Femur (tissue), 1 donor: ENCODE measurements at regions not wholly inside any gene's neighbourhood (a gene's known extent, or its start where the extent isn't known, plus 50 kb on each side); places are given as distances from the start of the nearest gene placed in this dataset.

Experiments
- DNase-seq: peaks from one replicate; pipeline ENCODE4 v3.0.0-alpha.2; 2017

GRCh38 chrX:109934434-109934833 lies 68.5 kb upstream of the TMEM164 start:
- DNase-seq: no peak

DNA sequence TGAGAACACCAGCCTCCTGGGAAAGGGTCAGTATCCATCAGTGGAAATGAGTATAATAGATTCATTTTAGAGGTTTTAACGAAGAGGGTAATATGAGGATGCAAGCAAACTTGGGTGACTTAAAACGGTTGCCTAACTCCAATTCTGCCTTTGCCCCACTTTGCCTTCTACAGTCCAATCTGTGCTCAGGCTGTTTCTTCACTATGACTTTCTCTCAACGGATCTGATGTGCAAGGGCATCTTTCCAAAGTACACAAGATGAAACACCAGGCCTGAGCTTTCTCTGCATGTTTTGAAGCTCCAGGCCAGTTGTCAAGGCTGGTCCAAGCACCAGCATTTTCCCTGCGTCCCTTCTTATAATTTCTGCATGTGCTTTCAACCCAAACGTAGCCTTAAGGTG lies 68.0 kb upstream of the TMEM164 start:
- no peak for DNase-seq

DNA sequence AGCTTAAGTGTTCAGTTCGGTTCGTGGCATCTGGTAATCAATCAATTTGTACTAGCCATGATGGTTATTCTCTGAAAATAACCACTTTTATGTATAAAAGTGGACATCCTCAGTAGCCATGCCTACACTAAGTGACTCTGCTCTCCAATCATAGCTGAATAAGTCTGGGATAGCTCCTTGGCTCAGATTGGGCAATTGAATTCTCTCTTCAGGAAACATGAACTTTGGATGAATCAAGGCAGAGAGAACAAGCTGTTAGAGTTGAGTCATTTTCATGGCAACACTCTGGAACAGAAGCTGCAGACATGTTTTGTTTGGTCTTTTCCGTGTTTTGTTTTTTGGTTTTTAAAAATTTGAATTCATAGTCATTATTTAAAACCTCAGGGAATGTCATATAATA lies 66.8 kb upstream of the TMEM164 start:
- no peak for DNase-seq

GRCh38 chrX:109936598-109936997 lies 66.3 kb upstream of the TMEM164 start:
- no peak for DNase-seq

- no peak for DNase-seq
Observed at GRCh38 chrX:109939498-109939897, 63.4 kb upstream of the TMEM164 start.

DNA sequence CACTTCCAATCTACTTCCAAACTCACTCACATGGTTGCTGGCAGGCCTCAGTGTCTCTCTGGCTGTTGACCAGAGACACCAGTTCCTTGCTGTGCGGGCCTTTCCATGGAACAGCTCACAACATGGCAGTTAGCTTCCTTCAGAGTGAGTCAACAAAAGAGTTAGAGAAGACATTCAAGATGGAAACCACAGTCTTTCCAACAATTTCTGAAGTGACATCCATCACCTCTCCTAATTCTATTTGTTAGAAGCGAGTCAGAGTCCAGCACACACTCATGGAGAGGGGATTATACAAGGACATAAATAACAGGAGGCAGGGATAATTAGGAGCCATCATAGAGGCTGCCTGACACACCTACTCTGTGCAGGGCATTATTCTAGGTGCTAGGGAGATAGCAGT lies 62.5 kb upstream of the TMEM164 start:
- no peak for DNase-seq

DNA sequence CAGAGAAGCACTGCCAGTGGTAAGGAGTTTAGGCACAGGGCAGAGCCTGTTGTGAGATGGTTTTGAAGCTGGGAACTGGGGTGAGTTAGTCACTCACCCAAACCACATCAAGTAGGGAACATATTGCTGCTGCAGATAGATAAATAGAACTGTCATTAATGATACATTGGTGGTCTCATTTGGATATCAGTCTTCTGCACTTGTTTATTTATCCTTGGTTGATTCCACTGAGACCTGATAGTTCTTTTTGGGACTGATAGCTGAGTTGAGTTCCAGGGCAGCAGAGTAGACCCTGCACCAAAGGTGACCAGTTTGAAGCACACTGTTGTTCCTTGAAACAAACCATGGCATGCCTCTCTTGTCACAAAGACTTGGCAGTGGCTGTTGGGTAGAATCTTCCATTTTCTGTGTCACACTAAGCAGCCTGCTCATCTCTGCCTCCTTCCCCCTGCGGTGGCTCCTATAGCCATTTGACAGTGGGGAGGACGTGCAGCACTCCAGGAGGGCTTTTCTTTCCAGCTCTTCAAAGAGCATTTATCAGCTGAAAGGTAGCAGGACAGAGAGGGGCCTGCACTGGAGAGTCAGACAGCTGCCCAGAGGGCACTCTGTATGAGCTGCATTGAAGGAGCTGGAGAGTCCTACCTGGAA lies 59.7 kb upstream of the TMEM164 start:
- no peak for DNase-seq

GRCh38 chrX:109943740-109944092 lies 59.2 kb upstream of the TMEM164 start:
- DNase-seq: no peak

- no peak for DNase-seq
Observed at GRCh38 chrX:109952050-109952449, 50.9 kb upstream of the TMEM164 start.

DNA sequence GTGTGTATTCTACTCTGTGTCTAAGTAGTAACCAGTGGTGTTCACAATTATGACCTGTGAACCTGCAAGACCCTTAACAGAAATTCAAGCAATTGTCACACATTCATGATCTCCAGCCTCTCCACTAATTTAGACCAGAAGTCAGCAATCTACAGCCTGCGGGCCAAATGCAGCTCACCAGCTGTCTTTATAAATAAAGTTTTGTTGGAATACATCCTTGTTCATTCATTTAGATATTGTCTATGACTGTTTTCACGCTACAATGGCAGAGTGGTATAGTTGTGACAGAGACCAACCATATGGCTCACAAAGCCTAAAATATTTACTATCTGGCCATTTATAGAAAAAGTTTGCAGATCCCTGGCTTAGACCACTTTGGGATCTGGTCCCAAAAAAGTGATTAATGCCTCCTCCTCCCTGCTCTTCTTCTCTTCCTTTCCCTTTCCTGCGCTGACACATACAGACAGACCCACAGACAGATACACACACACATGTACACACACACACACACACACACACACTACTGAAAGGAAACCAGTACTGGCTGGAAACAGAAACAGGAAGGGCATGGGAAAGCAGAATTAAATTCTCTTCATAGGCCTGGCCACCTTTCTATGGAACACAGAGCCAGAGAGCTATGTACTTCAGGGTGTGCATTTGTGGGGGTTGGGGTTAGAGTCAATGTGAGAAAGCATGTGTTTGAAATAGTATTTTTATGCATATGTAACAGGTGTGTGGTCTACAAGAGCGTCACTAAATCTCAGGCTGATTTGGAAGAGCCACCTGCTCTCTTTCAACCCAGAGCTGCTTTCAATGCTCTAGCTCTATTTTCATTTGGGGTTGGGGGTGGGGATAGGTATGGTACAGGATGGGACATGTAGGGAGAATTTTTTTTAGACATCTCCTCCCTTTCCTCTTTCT lies 49.7 kb upstream of the TMEM164 start:
- DNase-seq: no peak
